DMS114 treated with DMSO at 0.1 percent for 48 hours (cell line): ENCODE measurements at regions not wholly inside any gene's neighbourhood (a gene's known extent, or its start where the extent isn't known, plus 50 kb on each side); places are given as distances from the start of the nearest gene placed in this dataset.
"Not testable (repeated sequence)": the region's sequence is repeated elsewhere in the genome, so short reads cannot be mapped to it uniquely, and the experiment has no call there.

Experiments used
- DNase-seq: peaks from one replicate; lab custom pipeline; 2025; ENCODE audit not compliant: unreplicated experiment; lab: John Stamatoyannopoulos, UW

DNA sequence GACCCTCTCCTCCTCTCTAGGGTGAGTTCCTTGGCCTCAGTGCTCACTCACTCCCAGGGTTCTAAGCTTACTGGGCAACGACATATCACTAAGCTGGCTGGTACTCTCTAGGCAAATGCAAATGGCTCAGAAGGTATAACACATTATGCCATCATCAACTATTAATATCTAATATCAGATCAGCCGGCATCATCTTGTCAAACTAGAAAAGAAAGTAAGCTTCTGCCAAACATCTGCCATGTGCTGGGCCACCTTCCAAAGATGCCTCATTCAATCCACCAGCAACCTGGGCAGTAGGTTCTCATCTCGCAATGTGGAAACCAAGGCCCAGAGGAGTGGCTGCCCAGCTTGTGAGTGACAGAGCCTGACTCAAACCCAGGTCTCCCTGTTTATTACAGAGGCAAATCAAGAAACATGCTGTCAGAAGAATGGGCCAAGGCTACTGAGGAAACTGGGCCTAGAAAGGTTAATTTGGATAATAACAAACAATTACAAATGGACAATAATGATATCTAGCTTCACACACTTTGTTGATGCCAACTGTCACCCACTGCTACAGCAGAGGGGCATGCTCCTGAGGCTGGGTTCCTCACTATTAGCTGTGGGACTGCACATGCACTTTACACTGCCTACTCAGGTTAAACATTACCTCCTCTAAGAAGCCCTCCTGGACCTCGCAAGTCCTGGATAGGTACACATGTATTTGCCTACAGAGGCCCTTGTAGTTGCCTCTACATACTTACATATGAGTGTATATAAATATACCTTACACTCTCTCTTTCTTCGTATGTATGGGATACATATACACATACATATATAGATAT, 183.3 kb upstream of the JUN start:
- DNase-seq = no peak

DNA sequence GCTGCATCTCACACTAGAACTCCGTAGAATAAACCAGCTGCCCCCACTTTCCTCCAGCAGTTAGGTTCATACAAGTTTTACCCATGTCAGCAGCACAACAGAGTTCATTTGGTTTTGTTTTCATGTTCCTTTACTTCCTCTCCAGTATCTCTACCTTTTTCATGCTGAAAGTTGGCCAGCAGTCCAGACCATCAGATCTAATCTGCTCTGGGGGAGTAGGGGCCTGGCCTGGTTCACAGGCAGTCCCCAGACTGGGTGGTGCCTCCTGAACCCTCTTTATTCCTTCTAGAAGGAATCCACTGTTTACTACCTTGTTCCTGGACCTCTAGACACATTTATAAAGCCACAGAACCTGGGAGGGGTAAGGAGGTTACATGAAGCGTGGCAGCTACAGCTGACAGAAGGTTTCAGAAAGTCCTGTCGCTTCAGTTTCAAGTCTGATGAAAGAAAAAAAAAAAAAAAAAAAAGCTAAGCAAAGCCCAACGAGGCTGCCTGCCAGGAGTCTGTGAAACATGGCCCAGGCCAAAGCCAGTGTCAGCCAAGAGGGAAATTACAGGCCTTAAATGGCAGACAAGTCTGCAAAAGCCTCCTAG, 184.6 kb upstream of the JUN start:
- no peak for DNase-seq

DNA sequence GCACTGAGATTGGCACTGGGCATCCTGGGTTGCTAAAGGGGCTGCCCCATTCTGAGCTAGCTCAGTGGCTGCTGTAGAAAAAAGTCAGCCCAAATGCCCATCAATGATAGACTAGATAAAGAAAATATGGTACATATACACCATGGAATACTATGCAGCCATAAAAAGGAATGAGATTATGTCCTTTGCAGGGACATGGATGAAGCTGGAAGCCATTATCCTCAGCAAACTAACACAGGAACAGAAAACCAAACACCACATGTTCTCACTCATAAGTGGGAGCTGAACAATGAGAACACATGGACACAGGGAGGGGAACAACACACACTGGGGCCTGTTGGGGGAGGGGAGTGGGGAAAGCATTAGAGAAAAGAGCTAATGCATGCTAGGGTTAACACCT, 185.3 kb upstream of the JUN start:
- DNase-seq = not testable (repeated sequence)

- no peak for DNase-seq
Measured at GRCh38 chr1:58971629-58972140, 187.8 kb upstream of the JUN start.

DNA sequence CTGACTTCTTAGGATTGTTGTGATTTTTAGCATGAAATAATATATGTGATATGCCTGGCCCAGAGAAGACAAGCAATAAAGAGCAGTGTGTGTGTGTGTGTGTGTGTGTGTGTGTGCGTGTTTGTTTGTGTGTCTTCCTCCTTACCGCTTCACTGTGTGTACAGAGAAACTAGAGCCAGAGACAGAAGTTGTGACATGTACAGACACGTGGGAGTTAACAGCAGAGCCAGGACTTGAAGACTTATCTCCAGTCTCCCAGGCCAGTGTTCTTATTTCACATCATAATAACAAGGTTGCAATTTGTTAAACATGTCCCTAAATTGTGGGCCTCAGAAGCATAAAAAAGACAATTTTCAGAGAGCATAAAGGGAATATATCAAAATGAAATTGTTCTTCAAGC, 192.0 kb upstream of the JUN start:
- DNase-seq = no peak

DNA sequence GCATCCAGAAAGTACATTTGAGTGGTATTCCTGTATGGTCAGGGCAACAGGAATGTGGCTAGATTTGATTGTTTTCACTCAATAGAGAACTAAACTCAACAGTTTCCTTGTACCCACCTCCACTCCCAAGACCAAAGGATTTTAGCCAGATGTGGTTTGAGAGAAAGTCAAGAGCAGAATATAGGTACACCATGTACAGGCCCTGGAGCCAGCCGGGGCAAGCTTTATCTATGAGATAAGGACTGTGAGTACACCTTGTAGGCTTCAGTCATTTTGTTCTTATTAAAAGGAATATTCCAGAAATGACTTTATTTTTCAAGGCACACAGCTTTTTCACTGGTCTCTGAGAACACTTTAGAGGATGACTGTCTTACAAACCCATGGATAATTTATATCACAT, 192.4 kb upstream of the JUN start:
- no peak for DNase-seq

DNA sequence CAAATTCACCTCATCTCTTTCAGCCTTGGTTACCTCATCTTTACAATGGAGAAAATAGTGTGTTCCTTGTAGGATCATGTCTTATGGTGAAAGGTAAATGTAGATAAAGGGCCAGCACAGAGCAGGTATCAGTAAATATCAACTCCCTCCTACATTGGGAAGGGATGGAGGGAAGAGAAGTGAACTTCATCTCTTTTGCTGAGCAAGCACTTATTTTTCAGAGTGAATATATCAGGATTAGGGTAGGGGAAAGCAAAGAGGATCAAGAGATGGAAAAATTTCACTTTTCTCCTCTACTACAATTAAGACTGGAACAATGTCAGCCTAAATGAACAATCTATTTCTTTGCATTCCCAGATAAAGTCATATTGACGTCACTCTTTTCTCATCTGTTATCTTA, 193.8 kb upstream of the JUN start:
- no peak for DNase-seq

DNA sequence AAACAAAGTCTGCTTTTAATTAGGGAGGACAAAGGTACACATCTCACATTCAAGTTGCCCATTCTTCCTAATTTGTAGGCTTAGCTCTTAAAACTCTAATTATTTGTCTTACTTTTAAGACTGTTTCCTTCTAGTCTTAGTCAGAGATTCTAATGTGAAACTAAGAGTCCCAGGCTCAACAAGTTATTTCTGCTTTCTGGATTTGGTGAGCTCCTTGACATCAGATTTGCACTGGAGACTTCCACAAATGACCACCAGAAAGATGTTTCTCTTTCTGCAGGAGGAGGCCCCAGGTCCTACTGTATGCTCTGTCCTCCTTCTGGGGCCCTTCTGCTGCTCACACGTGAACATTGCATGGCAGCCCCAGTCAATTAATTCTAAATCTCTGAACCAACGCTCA, 194.2 kb upstream of the JUN start:
- no peak for DNase-seq

DNA sequence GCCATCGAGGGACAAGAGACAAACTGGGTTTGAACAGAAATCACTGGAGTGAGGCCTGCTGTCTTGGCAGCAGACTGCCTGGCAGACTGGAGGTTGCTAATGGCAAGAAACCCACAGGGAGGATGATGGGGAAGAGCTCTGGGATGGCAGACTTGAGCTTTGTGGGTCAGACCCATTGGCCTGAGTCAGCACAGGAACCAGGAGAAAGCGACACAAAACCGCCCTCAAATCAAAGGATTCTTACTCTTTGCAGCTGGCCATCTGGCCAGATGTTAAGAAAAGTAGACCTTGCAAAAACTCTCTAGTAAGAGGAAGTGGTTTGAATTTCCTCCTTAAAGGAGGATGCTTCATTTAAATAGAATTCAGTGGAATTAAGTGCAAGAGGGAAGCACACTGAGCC, 195.2 kb upstream of the JUN start:
- DNase-seq = no peak

GRCh38 chr1:58979677-58980076, 195.8 kb upstream of the JUN start:
- no peak for DNase-seq

GRCh38 chr1:58981392-58981791, 197.5 kb upstream of the JUN start:
- no peak for DNase-seq

GRCh38 chr1:58982259-58982998, 198.6 kb upstream of the JUN start:
- DNase-seq = no peak

DNA sequence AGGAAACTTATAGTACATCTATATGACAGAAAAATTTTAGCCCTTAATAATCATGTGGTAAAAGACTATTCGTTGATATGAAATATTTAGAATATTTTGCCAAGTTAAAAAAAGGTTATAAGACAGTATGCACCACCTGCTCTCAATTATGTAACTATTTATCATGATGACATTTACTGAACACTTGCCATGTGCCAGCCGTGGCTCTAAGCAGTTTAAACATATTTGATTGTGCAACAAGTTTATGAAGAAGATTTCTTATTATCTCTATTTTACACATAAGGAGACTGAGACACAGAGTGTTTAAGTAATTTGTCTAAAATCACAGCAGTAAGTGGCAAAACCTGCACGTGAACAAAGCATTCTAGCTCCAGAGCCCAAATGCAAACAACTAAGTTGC, 199.3 kb upstream of the JUN start:
- no peak for DNase-seq

- DNase-seq = no peak
Measured at GRCh38 chr1:58983633-58984245, 199.9 kb upstream of the JUN start.

- no peak for DNase-seq
Measured at GRCh38 chr1:58986996-58987767, 203.3 kb upstream of the JUN start.

DNA sequence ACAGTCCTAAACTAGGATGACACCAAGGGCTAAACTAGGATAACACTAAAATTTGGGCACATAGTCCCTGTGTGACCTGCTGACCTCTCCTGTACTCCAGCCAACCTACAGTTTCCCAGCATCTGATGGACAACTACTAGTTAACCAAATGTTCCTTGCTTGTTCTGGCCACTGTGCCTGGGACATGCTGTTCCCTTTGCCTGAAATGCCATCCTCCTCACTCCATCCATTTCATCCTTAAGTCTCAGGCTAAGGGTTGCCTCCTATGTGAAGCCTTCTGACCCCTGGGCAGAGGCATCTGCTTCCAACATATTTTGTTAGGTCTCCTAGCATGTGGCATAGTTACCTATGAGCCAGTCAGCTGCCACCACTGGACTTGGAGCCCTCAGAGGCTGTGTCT, 204.9 kb upstream of the JUN start:
- DNase-seq = no peak

GRCh38 chr1:58989845-58990244, 206.0 kb upstream of the JUN start:
- no peak for DNase-seq

GRCh38 chr1:58991305-58991704, 207.5 kb upstream of the JUN start:
- no peak for DNase-seq

- no peak for DNase-seq
Measured at GRCh38 chr1:58992643-58993042, 208.8 kb upstream of the JUN start.

GRCh38 chr1:58993403-58993802, 209.6 kb upstream of the JUN start:
- DNase-seq = no peak

DNA sequence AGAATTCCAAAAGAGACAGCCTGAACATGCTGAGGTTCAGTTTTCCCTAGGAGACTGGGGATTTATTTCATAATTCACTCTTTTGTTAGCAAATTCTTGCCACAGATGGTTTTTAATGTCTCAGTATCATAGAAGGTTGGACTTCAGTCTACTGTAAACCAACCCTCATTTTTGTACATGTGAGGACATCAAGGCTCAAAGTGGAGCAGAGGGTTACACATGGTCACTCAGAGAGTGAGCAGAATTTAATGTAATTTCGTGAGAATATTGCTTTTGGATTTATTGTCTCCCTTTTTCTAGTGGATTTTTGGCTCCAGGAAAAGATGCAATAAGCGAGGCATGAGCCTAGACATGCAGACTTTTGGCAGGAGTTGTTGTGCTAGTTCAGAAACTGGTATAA, 210.8 kb upstream of the JUN start:
- no peak for DNase-seq
